ENCODE measurements at regions not wholly inside any gene's neighbourhood (a gene's known extent, or its start where the extent isn't known, plus 50 kb on each side); places are given as distances from the start of the nearest gene placed in this dataset.

GRCh38 chr9:90128587-90129190, 513.9 kb downstream of the DIRAS2 start:
- POLR2A ChIA-PET: no interaction called here
- Histone ChIP-seq H3K4me3 (replicated peaks in 1 of 2; ENCODE audit: low read depth in 1 of 2, low read length in 2 of 2) (no peak overlapping the region), H3K9me3 (ENCODE audit: control insufficient read depth in 1 of 2, insufficient read depth in 1 of 2, low read depth in 1 of 2, low read length in 2 of 2) (no peaks in the 10 kb centered on the region), H3K4me2 (ENCODE audit: low read length) (no peak overlapping the region), H4K20me1 (ENCODE audit: insufficient read depth) (no peaks in the 10 kb centered on the region), H3K36me3 (ENCODE audit: control insufficient read depth in 1 of 2, insufficient read depth in 2 of 2, low read length in 2 of 2) (no peaks in the 10 kb centered on the region), H3K27me3 (ENCODE audit: insufficient read depth, low read length) (peaks cover 37% of the 10 kb centered on the region), H3K9me2 (ENCODE audit: insufficient read depth) (no peaks in the 10 kb centered on the region), H3K4me1 (ENCODE audit: control insufficient read depth in 1 of 2, insufficient read depth in 2 of 2, low read length in 2 of 2) (no peaks in the 10 kb centered on the region), H3K9ac (ENCODE audit: low read length) (no peak overlapping the region), H2AFZ (ENCODE audit: low read depth, low read length, poor library complexity, severe bottlenecking) (no peak overlapping the region), H3K79me2 (ENCODE audit: insufficient read depth, low read length) (no peaks in the 10 kb centered on the region), H3K27ac (ENCODE audit: low read depth, low read length) (no peak overlapping the region)
- ATAC-seq (no peak), DNase-seq (ENCODE audit: low read depth, low spot score) (no peak)
- intact Hi-C loops (cut with micrococcal nuclease): no loop called here
- CTCF ChIA-PET: no interaction called here
- RAD21 ChIA-PET (ENCODE audit: low non-redundant PET in 1 of 2, low total read pairs in 2 of 2, uncharacterized antibody in 2 of 2, unreplicated experiment in 2 of 2): no interaction called here
- TF ChIP-seq SP1 (IDR thresholded peaks at IDR 0.05; ENCODE audit: low read depth): no peak
- no peak for TF ChIP-seq POLR2AphosphoS5 (IDR thresholded peaks at IDR 0.05; ENCODE audit: low read depth, low read length)
- TF ChIP-seq ZFX (IDR thresholded peaks at IDR 0.05): no peak
- no TSS peak for BruUV-seq (replicated peaks)

GRCh38 chr9:90129446-90129845, 513.2 kb downstream of the DIRAS2 start:
- ATAC-seq (no peak), DNase-seq (ENCODE audit: low read depth, low spot score) (no peak)
- no peaks in the 10 kb centered on the region for H3K9me3 ChIP-seq (ENCODE audit: control insufficient read depth in 1 of 2, insufficient read depth in 1 of 2, low read depth in 1 of 2, low read length in 2 of 2)
- H3K27me3 ChIP-seq (ENCODE audit: insufficient read depth, low read length): peaks cover 37% of the 10 kb centered on the region
- POLR2A ChIA-PET: no interaction called here
- H3K4me2 ChIP-seq (ENCODE audit: low read length): no peak overlapping the region
- TF ChIP-seq ATF3 (IDR thresholded peaks at IDR 0.05): no peak
- TF ChIP-seq EZH2 (IDR thresholded peaks at IDR 0.05): no peak
- H3K9ac ChIP-seq (ENCODE audit: low read length): no peak overlapping the region
- no peak overlapping the region for H3K27ac ChIP-seq (ENCODE audit: low read depth, low read length)
- intact Hi-C loops (cut with micrococcal nuclease): no loop called here
- no peaks in the 10 kb centered on the region for H3K79me2 ChIP-seq (ENCODE audit: insufficient read depth, low read length)
- BruUV-seq (replicated peaks): no TSS peak
- RAD21 ChIA-PET (ENCODE audit: low non-redundant PET in 1 of 2, low total read pairs in 2 of 2, uncharacterized antibody in 2 of 2, unreplicated experiment in 2 of 2): no interaction called here
- no peaks in the 10 kb centered on the region for H4K20me1 ChIP-seq (ENCODE audit: insufficient read depth)
- no peak overlapping the region for H2AFZ ChIP-seq (ENCODE audit: low read depth, low read length, poor library complexity, severe bottlenecking)
- CTCF ChIA-PET: no interaction called here
- no peaks in the 10 kb centered on the region for H3K4me1 ChIP-seq (ENCODE audit: control insufficient read depth in 1 of 2, insufficient read depth in 2 of 2, low read length in 2 of 2)
- H3K36me3 ChIP-seq (ENCODE audit: control insufficient read depth in 1 of 2, insufficient read depth in 2 of 2, low read length in 2 of 2): no peaks in the 10 kb centered on the region
- H3K4me3 ChIP-seq (replicated peaks in 1 of 2; ENCODE audit: low read depth in 1 of 2, low read length in 2 of 2): no peak overlapping the region
- H3K9me2 ChIP-seq (ENCODE audit: insufficient read depth): no peaks in the 10 kb centered on the region
